HG03066 (cell line): ENCODE measurements at regions not wholly inside any gene's neighbourhood (a gene's known extent, or its start where the extent isn't known, plus 50 kb on each side); places are given as distances from the start of the nearest gene placed in this dataset.
A peak's percentile ranks its signal among the peaks of the same experiment; 100 is the strongest.
"Not testable (repeated sequence)": the region's sequence is repeated elsewhere in the genome, so short reads cannot be mapped to it uniquely, and the experiment has no call there.

Experiments
- ATAC-seq: cut with Tn5 transposase; IDR thresholded peaks from one replicate; pipeline ENCODE4 v1.9.1; 2021; ENCODE audit warnings: low read depth; ENCODE audit not compliant: unreplicated experiment

DNA sequence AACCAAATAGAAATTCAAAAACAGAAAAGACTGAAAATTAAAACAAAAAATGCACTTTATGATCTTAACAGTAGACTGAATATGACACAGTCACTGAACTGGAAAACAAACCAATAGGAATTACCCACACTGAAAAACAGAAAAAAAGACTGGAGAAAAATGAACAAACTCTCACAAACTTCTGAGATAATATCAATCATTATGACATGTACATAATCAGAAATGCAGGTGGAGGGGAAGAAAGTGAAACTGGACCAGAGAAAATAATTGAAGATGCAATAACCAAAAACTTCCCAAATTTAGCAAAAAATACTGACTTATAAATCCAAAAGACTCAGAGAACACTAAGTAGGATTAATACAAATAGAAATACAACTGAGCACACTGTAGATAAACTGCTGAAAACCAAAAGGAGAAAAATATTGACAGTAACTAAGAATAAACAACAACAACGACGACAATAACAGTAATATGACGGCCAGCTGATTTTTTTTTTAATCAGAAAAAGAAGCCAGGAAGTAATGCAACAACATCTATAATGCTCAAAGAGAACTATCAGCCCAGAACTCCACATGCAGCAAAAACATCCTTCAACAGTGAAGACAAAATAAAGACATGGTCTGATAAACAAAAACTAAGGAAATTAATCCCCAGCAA, 108.1 kb downstream of the ZFAND4 start:
- no peak for ATAC-seq

DNA sequence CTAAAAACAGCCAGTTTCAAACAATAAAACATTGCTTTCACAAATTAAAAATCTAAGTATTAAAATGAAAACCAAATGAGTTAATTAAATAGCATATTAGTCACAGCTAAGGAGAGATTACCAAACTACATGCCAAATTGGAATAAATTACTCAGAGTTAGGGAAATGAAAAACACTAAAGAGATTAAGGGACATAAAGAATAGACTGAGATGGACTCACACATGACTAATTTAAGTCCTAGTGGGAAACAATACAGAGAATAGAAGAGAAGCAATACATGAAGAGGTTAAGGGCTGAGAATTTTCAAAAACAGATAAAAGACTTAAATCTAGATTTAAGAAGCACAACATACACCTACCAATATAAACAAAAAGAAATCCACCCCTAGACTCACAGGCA, 110.6 kb downstream of the ZFAND4 start:
- no peak for ATAC-seq

DNA sequence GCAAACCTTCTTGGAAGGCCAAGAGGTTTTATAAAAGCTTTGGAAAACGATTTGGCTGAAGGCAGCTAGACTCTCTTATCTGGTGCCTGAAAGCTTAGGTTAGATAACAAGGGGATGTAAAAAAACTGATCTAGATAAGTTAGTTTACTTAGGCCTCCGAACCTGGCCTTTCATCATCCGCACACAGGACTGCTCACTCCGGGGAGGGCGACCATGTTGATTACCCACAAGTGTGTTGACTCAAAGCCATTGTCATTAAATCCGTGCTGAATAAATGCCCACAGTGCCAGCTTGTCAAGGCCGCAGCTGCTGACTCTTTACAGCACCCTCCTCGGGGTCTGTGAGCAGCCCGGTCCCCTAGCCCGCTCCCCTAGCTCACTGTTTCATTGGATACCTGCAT, 112.3 kb downstream of the ZFAND4 start:
- ATAC-seq, result no peak

DNA sequence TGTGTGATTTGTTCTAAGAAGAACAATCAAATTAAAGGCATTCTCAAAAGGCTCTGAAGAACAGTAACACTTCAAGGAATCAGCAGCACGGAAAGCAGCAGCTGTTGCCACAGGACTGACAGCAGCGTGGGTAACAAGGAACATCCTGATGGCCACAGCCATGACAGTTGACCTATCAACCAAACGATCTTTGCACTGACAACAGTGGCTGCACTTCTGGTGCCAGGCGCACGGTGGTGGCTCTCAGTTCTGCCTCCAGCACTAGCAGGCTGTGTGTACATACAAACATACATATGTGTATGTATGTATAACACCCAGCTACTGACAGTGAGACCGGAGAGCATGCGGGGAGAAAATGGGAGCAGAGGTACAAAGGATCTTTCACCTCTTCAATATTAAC, 114.1 kb downstream of the ZFAND4 start:
- no peak for ATAC-seq

DNA sequence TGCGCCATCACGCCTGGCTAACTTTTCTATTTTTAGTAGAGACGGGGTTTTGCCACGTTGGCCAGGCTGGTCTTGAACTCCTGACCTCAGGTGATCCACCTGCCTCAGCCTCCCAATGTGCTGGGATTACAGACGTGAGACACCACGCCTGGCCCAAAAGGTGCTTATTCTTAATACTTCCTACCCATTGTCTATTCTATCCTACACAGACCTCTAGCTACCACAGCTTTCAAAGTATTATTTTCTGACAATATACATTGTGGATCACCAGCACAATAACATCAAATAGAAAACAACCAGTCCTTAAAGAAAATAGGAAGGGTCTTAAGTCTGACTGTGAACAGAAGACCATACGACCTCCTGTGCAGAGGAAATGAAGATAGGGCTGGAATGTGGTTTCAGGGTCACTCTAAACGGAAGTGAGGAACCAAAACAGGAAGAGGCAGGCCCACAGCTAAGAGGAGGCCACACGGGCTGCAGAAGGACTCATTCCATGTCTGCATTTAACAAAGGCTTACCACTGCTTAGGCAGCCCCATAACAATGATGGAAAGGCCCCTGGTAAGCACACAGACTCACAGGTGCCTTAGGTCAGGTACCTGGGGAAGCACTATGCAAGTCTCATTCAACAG, 115.2 kb downstream of the ZFAND4 start:
- no peak for ATAC-seq

DNA sequence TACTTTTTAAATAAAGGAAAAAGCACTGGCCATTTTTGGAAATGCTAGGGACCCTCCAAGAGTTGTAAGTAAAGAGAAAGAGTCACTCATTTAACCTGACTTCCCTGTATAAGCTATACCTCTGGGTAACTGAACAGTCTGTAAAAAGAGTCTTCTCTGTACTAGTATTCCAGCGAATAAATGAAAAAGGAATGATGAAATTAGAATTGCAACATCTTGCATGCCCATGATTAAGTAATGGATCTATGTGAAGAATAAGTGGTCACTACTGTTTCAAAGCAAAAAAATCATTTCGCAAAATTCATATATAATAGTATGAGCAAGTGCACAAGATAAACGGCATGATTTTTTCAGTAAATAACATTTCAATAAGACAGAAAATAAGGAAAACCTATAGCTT, 116.8 kb downstream of the ZFAND4 start:
- no peak for ATAC-seq

DNA sequence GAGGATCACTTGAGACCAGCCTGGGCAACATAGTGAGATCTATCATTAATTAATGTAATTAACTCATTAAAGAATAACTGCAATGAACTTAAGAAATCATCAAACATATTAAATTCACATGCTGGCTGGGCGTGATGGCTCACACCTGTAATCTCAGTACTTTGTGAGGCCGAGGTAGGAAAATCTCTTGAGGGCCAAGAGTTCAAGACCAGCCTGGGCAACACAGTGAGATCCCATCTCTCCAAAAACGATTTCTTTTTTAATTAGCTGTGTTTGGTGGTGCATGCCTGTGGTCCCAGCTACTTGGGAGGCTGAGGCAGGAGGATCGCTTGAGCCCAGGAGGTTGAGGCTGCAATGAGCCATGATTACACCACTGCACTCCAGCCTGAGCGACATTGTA, 117.2 kb downstream of the ZFAND4 start:
- not testable (repeated sequence) for ATAC-seq

DNA sequence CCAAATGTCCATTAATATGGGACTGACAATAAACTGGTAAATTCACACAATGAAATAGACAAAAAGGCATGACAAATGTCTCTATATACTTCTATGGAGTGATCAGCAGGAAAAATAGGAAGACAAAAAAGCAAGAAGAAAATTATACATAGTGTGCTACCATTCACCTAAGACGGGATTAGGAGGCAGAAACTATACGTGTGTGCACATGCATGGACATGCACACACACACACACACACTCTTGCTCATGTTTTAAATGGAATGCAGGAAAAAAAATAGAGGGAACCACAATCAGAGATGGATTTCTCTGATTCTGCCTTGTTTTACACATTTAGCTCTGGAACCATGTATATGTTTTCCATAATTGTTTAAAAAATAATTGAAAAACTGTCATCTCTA, 119.0 kb downstream of the ZFAND4 start:
- ATAC-seq, result no peak

DNA sequence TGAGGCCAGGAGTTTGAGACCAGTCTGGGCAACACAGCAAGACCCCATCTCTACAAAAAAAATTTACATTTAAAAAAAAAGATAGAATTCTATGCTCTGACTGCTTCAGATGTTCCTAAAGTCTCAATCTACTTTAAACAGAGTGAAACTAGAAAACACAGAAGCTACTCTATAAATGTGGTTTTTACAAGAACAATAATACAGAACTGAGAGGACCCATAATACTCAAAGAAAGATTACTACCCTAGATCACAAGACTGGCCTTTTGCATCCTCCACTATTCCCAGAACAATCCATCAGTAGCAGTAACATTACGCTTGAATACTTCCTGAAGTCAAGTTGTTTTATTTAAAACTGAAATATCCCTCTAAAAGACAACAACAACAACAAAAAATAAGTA, 119.4 kb downstream of the ZFAND4 start:
- peak; percentile 62 for ATAC-seq

DNA sequence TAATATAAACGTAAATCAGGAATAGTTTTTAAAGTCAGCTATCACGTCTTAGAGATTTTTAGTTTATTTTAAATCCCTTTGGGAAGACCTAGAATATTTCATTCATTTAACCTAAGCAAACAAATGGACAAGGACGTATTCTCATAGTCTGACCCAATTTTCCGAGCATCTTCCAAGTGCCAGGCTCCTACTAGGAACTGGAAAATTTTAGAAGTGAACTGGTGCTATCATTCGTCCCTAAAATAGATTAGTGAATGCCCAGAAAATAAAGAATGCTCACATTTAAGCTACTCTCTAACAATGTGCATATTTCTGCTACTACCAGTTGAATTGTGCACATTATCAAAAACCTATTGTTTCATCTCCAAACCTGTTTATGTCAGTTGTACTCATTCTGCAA, 120.1 kb downstream of the ZFAND4 start:
- no peak for ATAC-seq

DNA sequence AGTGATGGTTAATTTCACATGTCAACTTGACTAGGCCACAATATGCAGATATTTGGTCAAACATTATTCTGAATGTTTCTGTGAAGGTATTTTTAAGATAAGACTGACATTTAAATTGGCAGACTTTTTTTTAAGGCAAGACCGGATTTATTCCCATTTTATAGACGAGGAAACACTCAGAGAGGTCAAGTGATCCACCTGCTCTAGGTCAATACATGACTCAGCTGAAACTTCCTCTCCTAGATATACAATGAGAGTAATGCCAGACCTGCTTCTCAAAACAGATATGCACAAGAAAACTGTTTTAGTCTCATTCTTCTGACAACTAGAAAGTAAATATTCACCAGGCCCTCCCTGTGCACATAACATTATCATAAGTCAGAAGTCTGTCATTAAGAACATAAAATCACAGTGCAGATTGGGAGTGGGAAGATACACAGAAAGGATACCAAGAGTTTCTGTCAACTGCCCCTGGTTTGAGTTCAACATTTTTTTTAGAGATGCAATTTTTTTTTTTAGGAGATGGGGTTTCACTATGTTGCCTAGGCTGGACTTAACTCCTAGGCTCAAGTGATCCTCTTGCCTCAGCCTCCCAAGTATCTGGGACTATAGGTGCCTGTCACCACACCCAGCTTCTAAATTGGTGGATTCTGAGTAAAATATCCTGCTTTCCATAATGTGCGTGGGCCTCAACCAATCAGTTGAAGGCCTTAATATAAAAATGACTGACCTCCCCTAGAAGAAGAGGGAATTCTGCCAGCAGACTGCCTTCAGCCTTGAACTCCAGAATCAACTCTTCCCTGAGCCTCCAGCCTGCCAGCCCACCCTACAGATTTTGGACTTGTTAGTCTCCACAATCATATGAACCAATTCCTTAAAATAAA, 121.4 kb downstream of the ZFAND4 start:
- no peak for ATAC-seq

DNA sequence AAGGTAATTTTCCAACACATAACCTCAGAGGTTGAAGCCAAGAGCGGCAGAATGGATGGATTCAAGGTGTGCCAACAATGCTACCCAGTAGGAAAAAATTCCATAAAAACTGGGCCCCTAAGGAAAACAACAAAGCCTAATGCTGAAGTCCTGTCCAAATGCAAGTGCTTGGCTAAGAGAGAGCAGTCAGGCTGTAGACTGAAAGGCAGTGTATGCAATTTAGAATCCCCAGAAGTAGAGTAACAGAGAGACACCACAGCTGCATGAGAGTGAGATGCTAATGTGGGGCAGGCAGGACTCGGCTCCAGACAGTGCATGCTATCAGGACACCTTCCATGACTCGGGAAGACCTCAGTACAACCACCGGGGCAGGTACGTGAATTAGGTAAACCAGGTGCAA, 124.5 kb downstream of the ZFAND4 start:
- no peak for ATAC-seq

DNA sequence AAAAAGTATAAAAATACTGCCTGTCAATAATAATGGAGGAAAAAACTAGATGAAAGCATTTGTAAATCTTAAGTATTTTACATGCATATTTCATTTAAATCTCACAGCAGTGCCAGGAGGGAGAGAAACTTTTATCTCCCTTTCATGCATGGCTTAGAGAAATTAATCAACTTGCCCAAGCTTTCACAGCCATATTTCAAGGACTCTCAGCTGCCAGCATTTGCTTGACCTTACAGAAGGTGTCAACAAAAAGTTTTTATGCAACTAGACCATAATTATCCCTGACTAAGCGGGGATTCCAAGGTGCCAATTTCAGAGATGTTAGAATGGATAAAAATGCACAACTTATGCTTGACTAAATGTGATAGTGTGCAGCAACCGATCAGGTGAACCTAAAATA, 125.4 kb downstream of the ZFAND4 start:
- ATAC-seq, result no peak

DNA sequence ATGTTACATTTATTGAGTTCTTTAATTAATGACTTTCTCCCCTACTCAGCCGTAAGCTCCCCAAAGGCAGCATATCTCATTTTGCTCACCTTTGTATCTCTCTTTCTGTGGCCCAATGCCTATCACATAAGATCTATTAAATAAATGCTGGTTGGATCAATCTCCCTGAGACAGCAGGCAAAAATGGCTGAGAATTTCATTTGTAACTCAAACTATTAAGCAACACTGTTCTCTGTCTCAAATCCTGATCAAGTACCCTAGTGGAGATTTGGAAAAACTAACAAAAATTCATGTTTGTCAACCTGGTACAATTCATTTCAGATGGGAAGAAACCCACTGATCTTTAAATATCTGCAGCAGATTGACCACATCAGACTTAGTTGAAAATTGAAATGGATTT, 127.4 kb downstream of the ZFAND4 start:
- no peak for ATAC-seq

DNA sequence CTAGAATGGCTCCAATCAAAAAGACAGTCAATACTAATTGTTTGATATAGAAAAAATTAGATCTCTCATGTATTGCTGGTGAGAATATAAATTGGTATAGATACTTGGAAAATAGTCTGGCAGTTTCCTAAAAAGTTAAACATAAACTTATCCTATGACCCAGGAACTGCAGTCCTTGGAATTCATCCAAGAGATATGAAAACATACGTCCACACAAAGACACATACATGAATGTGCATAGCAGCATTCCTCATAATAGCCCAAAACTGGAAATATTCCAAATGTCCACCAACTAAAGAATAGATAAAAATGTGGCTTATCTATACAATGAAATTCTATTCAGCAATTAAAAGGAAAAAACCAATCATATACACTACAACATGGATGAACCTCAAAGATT, 128.4 kb downstream of the ZFAND4 start:
- ATAC-seq, result no peak

DNA sequence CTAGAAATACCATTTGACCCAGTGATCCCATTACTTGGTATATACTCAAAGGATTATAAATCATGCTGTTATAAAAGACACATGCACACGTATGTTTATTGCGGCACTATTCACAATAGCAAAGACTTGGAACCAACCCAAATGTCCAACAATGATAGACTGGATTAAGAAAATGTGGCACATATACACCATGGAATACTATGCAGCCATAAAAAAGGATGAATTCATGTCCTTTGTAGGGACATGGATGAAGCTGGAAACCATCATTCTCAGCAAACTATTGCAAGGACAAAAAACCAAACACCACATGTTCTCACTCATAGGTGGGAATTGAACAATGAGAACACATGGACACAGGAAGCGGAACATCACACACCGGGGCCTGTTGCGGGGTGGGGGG, 131.5 kb downstream of the ZFAND4 start:
- ATAC-seq, result not testable (repeated sequence)

DNA sequence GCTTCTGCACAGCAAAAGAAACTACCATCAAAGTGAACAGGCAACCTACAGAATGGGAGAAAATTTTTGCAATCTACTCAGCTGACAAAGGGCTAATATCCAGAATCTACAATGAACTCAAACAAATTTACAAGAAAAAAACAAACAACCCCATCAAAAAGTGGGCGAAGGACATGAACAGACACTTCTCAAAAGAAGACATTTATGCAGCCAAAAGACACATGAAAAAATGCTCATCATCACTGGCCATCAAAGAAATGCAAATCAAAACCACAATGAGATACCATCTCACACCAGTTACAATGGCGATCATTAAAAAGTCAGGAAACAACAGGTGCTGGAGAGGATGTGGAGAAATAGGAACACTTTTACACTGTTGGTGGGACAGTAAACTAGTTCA, 132.0 kb downstream of the ZFAND4 start:
- ATAC-seq, result not testable (repeated sequence)

DNA sequence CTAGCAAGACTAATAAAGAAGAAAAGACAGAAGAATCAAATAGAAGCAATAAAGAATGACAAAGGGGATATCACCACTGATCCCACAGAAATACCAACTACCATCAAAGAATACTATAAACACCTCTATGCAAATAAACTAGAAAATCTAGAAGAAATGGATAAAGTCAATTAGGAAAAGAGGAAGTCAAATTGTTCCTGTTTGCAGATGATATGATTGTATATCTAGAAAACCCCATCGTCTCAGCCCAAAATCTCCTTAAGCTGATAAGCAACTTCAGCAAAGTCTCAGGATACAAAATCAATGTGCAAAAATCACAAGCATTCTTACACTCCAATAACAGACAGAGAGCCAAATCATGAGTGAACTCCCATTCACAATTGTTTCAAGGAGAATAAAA, 133.0 kb downstream of the ZFAND4 start:
- not testable (repeated sequence) for ATAC-seq

DNA sequence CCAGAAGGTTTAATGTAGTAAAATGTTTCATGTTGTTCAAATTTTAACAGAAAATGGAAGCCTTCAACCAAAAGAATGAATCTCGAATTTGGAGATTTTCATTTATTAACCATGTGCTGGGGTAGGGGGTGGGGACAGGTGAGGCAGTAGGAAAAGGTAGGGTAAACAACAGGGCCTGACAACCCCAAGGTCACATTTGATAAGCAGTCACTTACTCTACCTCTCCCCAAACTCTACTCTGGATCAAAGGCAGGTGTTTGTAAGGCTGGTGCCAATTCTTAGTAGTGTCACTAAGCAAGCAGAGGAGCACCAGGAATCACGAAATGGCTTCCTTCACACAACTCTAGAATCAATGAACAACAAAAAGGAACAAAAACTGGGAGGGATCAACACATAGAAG, 138.0 kb downstream of the ZFAND4 start:
- ATAC-seq, result no peak

DNA sequence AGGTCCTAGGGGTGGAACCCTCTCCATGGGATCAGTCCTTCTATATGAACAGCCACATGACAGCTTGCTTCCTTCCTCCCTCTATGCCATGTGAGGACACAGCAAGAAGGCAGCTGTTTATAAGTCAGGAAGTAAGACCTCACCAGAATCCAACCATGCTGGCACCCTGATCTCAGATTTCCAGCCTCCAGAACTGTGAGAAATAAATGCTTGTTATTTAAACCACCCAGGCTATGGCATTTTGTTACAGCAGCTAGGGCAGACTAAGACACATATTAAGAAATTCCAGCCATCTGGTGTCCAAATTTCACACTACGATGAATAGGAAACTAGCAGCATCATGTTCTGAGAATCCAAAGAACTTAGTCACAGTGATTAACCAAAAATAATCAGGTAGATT, 140.1 kb downstream of the ZFAND4 start:
- no peak for ATAC-seq

DNA sequence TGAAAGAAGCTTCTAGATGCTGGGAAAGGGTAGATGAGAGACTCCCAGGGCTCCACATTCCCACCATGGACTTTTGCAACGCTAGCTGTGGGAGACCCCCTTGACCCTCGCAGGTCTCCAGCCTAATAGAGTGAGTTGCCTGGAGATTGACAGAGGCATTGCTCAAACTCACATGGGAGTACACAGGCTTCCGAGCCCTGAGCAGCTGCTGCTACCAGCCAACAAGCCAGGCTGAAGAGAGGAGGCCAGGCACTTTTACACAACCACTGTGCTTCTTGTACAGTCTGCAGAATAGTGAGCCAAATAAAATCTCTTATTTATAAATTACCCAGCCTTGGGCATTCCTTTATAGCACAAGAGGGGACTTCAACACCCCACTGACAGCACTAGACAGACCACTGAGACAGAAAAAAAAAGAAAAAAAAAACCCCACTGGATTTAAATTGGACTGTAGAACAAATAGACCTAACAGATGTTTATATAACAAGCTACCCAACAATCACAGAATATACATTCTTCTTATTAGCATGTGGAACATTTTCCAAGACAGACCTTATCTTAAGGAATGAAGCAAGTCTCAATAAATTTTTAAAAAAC, 146.2 kb downstream of the ZFAND4 start:
- ATAC-seq, result no peak
